Ishikawa (cell line): ENCODE measurements at regions not wholly inside any gene's neighbourhood (a gene's known extent, or its start where the extent isn't known, plus 50 kb on each side); places are given as distances from the start of the nearest gene placed in this dataset.

ENCODE experiments used
- CEBPB ChIP-seq: IDR thresholded peaks from 2 replicates; pipeline ENCODE4 v1.6.1; 2012
- CREB1 ChIP-seq: IDR thresholded peaks from 2 replicates; pipeline ENCODE4 v1.6.1; 2012; ENCODE audit warnings: low read depth
- EGR1 ChIP-seq: IDR thresholded peaks from 2 replicates; pipeline ENCODE4 v1.6.1; 2012
- EP300 ChIP-seq: IDR thresholded peaks from 2 replicates; pipeline ENCODE4 v1.6.1; 2012; ENCODE audit warnings: borderline replicate concordance
- FOXM1 ChIP-seq: IDR thresholded peaks from 2 replicates; pipeline ENCODE4 v1.6.1; 2012; ENCODE audit warnings: low read depth, borderline replicate concordance
- NFIC ChIP-seq: IDR thresholded peaks from 2 replicates; pipeline ENCODE4 v1.6.1; 2012
- RAD21 ChIP-seq: IDR thresholded peaks from 2 replicates; pipeline ENCODE4 v1.6.1; 2012; ENCODE audit warnings: low read depth
- TAF1 ChIP-seq: IDR thresholded peaks from 2 replicates; pipeline ENCODE4 v1.6.1; 2012; ENCODE audit warnings: low read depth, mild to moderate bottlenecking
- TCF12 ChIP-seq: IDR thresholded peaks from 2 replicates; pipeline ENCODE4 v1.6.1; 2012; ENCODE audit warnings: low read depth
- TEAD4 ChIP-seq: IDR thresholded peaks from 2 replicates; pipeline ENCODE4 v1.6.1; 2012
- YY1 ChIP-seq: IDR thresholded peaks from 2 replicates; pipeline ENCODE4 v1.6.1; 2012; ENCODE audit warnings: low read depth
- ZBTB7A ChIP-seq: IDR thresholded peaks from 2 replicates; pipeline ENCODE4 v1.6.1; 2012; ENCODE audit warnings: low read depth
- TF ChIP-seq, protein P1 (sequence below): IDR thresholded peaks from 2 replicates; pipeline ENCODE4 v1.6.1; 2012
- TF ChIP-seq, protein P2 (sequence below): IDR thresholded peaks from 2 replicates; pipeline ENCODE4 v1.6.1; 2012
- TF ChIP-seq, protein P3 (sequence below): IDR thresholded peaks from 2 replicates; pipeline ENCODE4 v1.6.1; 2012; ENCODE audit warnings: low read depth, mild to moderate bottlenecking

DNA sequence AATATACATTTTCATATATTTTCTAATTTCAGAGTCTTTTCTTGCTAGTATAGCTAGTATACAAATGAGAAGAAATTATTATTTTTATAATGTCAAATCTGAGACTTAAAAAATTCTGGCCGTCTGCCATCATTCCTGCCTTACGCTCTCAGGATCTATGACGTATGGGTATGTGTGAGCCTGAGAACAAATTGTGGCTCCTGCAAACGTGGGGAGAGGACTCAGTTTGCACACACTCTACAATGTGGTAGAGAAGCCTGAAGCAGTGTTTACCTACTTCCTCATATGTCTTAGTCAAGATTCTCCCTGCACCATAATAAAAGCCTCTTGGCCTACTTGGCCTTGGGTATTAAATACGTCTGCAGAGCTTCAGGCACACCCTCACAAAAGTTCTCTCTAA lies 825.4 kb downstream of the SEMA5A start:
- TF ChIP-seq NFIC: no peak
- TF ChIP-seq, protein P1, sequence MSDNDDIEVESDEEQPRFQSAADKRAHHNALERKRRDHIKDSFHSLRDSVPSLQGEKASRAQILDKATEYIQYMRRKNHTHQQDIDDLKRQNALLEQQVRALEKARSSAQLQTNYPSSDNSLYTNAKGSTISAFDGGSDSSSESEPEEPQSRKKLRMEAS: no peak
- TF ChIP-seq ZBTB7A: no peak
- TF ChIP-seq YY1: no peak
- TF ChIP-seq, protein P2, sequence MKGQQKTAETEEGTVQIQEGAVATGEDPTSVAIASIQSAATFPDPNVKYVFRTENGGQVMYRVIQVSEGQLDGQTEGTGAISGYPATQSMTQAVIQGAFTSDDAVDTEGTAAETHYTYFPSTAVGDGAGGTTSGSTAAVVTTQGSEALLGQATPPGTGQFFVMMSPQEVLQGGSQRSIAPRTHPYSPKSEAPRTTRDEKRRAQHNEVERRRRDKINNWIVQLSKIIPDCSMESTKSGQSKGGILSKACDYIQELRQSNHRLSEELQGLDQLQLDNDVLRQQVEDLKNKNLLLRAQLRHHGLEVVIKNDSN: no peak
- TF ChIP-seq, protein P3, sequence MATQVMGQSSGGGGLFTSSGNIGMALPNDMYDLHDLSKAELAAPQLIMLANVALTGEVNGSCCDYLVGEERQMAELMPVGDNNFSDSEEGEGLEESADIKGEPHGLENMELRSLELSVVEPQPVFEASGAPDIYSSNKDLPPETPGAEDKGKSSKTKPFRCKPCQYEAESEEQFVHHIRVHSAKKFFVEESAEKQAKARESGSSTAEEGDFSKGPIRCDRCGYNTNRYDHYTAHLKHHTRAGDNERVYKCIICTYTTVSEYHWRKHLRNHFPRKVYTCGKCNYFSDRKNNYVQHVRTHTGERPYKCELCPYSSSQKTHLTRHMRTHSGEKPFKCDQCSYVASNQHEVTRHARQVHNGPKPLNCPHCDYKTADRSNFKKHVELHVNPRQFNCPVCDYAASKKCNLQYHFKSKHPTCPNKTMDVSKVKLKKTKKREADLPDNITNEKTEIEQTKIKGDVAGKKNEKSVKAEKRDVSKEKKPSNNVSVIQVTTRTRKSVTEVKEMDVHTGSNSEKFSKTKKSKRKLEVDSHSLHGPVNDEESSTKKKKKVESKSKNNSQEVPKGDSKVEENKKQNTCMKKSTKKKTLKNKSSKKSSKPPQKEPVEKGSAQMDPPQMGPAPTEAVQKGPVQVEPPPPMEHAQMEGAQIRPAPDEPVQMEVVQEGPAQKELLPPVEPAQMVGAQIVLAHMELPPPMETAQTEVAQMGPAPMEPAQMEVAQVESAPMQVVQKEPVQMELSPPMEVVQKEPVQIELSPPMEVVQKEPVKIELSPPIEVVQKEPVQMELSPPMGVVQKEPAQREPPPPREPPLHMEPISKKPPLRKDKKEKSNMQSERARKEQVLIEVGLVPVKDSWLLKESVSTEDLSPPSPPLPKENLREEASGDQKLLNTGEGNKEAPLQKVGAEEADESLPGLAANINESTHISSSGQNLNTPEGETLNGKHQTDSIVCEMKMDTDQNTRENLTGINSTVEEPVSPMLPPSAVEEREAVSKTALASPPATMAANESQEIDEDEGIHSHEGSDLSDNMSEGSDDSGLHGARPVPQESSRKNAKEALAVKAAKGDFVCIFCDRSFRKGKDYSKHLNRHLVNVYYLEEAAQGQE: no peak
- TF ChIP-seq FOXM1: no peak
- no peak for TF ChIP-seq EGR1
- TF ChIP-seq TCF12: no peak
- no peak for TF ChIP-seq TAF1
- no peak for TF ChIP-seq EP300
- no peak for TF ChIP-seq RAD21
- TF ChIP-seq TEAD4: no peak
- no peak for TF ChIP-seq CREB1
- TF ChIP-seq CEBPB: no peak

DNA sequence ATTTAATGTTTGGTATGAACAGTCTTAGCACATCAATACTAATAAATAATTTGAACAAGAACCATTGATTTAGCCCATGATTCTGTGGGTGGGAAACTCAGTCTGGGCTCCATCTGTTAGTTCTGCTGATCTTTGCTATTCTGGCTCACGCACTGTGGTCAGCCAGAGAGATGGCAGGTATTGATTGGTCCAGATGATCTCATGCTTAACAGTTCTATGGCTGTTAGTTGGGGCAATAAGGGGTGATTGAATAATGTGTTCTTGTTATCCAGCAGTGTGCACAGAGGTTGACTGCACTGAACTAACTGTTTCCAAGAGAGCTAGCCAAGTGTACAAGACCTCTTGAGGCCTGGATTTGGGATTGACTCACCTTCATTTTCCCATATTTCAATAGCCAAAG lies 824.3 kb downstream of the SEMA5A start:
- no peak for TF ChIP-seq EP300
- no peak for TF ChIP-seq NFIC
- TF ChIP-seq TEAD4: no peak
- no peak for TF ChIP-seq CEBPB
- TF ChIP-seq EGR1: no peak
- TF ChIP-seq, protein P3: no peak

DNA sequence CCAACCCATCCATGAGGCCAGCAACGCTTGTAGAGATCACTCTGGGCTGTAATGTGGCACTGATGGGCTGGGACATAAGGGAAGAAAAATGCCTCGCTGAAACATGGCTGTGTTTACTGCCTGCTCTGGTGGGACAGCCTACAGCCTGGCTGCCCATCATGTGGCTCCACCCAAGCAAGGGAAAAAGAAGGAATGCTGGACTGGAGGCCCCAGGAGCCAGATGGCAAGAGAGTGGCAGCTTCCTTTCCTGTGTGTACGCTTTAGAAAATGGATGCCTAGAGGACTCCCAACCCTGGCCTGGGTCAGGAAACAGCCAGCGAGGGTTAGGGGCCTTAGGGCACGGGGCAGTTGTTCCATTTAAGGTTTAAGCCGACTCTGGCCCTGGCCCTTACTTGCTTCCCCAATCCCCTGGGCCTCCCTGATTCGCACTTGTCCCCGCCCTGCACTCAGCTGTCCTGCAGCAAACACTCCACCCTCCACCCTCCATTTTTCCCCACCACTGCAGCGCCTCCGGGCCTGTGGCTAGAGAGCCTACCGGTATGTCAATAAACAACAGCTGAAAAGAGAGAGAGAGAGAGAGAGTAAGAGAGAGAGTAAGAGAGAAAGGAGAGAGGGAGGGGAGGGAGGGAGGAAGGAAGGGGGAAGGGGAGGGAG lies 819.4 kb downstream of the SEMA5A start:
- TF ChIP-seq EP300 (no peak), TAF1 (no peak), CREB1 (no peak), TEAD4 (no peak), YY1 (no peak), FOXM1 (no peak), ZBTB7A (no peak), EGR1 (no peak), TCF12 (no peak), RAD21 (no peak), NFIC (no peak), CEBPB (no peak)
- TF ChIP-seq, protein P2: no peak
- TF ChIP-seq, protein P3: no peak
- TF ChIP-seq, protein P1: no peak

DNA sequence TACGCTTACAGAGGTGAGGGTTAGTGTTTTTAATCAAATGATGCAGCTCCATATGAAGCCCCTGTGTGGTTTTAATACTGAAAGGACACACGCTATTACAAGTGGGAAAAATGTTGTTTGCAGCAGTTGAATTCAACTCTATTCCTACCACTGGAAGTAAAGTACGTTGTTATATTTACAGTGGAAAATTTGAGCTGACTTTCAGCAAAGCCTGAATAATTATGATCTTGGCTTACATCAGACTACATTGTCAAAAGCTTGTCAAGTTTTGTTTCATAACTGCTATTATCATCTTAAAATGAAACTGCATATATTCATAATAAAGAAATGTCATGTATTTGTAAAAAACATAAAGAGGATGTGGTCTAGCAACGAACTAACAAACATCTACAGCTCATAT lies 818.5 kb downstream of the SEMA5A start:
- TF ChIP-seq, protein P1: no peak
- TF ChIP-seq FOXM1: no peak
- TF ChIP-seq, protein P2: no peak
- no peak for TF ChIP-seq ZBTB7A
- TF ChIP-seq CEBPB: no peak
- no peak for TF ChIP-seq TEAD4
- TF ChIP-seq EP300: no peak
